ENCODE measurements at regions not wholly inside any gene's neighbourhood (a gene's known extent, or its start where the extent isn't known, plus 50 kb on each side); places are given as distances from the start of the nearest gene placed in this dataset.

- no peak for TF ChIP-seq BHLHE40 (IDR thresholded peaks at IDR 0.05; ENCODE audit: low read length)
- TF ChIP-seq FOXK2 (conservative IDR thresholded peaks at IDR 0.05 in 1 of 2, IDR thresholded peaks at IDR 0.05 in 1 of 2; ENCODE audit: low read depth in 2 of 2) = 0 out of 4 replicates have a peak, but pooled peaks of 1 of the 2 experiments have one; percentile 32
- no peak; the same call in 1 of the 2 replicates for TF ChIP-seq NR2C1 (IDR thresholded peaks at IDR 0.05)
- TF ChIP-seq NR2C1 (tag; IDR thresholded peaks at IDR 0.05) = peak; percentile 47
- no peak for TF ChIP-seq SIN3A (IDR thresholded peaks at IDR 0.05; ENCODE audit: borderline replicate concordance in 2 of 2, control insufficient read depth in 1 of 2, low read depth in 2 of 2, low read length in 2 of 2)
- TF ChIP-seq ARID2 (IDR thresholded peaks at IDR 0.05) = no peak
- no peak for TF ChIP-seq CBX1 (IDR thresholded peaks at IDR 0.05; ENCODE audit: low read depth)
- no peak for TF ChIP-seq NCOA1 (IDR thresholded peaks at IDR 0.05; ENCODE audit: low read depth)
- TF ChIP-seq ZBTB11 (CRISPR knock-in tag; IDR thresholded peaks at IDR 0.05) = peak in 1 of 3 experiments; percentile 71; a peak in 2 of 6 replicates
- no peak for TF ChIP-seq ZC3H4 (CRISPR knock-in tag; IDR thresholded peaks at IDR 0.05; ENCODE audit: borderline replicate concordance)
- no peak for TF ChIP-seq HNRNPL (IDR thresholded peaks at IDR 0.05; ENCODE audit: low read depth, low read length)
Observed at GRCh38 chr18:8893221-8893620, 187.9 kb downstream of the MTCL1 start (continued).

Data from K562 (cell line).